HG03039 (cell line): ENCODE measurements at regions not wholly inside any gene's neighbourhood (a gene's known extent, or its start where the extent isn't known, plus 50 kb on each side); places are given as distances from the start of the nearest gene placed in this dataset.

Experiments
- ATAC-seq: cut with Tn5 transposase; IDR thresholded peaks from one replicate; pipeline ENCODE4 v1.9.1; 2021; ENCODE audit warnings: mild to moderate bottlenecking, moderate library complexity; ENCODE audit not compliant: unreplicated experiment

DNA sequence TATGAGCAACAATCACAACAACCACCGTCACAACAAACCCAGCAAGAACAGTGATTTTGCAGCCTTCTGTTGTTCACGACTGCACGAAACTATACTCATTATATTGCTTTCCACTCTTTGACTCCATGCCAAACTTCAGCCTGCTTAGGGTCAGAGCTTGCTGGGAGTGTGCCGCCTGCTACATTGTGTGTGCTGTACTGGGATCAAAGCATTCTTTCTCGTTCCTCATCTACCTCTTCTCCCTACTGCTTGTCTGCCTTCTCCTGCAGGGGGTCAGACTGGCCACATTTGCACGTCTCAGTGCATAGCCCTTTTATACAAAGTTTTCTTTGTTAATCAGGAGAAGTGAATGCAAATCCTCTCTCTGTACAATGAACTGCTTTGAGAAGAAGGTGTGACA lies 401.6 kb upstream of the CITED2 start:
- ATAC-seq, result no peak

DNA sequence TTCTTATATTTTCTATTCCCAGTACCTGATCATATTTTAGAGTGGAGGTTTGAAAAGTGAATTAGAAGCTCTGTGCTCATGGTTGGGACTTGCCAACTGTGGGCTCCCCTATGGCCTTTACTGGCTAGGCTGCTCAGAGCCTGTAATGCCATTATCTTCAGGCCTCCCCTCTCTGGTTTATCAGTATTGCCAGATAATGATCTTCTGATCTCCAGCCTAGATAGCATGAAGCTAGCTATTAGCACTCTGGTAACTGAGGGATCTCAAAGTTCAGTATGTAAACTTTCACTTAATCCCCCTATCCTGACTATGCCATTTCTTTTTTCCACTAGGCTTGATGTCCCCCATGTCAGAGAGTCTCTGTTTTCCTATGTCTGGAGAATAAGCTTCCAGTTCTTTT lies 393.7 kb upstream of the CITED2 start:
- no peak for ATAC-seq

DNA sequence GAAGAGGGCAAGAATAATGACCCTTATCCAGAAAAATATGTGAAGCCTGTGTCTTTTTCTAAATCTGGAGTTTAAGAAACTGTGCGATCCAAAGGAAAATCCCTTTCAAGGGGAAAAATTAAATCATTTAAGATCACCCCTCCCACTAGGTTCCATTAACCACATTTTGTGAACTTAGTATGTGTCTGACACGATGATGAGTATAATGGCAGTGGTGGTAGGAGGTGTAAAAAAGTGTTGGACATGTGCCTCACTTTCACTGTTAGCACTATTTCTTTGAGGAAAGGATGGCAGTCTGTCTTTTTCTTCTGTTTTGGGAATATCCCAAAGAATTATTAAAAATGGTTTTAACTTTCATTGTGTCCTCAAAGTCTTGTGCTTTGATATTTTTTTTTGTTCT lies 392.3 kb upstream of the CITED2 start:
- no peak for ATAC-seq

DNA sequence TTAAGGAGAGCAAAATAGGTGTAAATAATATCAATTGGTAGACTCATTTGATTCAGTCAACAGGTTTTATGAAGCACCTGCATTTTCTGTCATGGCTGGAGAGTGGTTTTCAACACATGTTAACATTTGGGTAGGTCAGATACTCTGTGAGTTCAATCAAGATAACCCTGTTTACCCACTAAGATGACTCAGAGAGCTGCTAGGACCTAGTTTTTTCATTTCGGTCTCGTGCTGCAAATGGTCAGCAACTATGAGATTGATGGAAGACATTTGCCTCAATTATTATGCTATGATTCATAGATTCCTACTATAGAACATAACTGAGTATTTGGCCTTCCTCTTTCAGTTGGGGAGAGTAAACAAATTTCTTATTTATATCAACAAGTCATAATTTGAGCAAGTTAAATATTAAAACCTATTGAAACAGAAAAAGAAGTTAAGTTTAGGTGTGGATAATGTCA lies 391.4 kb upstream of the CITED2 start:
- no peak for ATAC-seq

DNA sequence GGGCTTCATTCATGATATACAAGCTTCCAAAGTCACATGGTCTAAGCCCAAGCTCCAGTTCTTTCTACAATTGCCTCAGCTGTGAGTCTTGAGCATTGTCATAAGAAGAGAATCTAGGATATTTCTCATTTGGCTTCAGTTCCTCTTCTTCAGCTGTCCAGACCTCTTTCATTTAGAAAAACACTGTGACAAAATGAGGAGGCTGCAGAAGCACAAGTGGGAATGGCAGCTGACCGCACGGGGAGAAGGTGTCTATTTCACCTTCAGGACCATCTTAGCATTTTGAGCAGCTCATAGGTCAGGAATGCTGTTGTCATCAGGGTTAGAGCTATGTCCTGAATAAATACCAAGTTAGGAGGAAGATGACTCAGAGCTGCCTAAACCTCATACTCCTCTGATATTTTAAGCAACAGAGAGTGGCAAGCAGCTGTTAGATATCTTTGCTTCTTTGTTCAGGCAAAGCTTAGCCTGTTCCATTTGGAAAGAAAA lies 390.1 kb upstream of the CITED2 start:
- peak; percentile 81 for ATAC-seq

DNA sequence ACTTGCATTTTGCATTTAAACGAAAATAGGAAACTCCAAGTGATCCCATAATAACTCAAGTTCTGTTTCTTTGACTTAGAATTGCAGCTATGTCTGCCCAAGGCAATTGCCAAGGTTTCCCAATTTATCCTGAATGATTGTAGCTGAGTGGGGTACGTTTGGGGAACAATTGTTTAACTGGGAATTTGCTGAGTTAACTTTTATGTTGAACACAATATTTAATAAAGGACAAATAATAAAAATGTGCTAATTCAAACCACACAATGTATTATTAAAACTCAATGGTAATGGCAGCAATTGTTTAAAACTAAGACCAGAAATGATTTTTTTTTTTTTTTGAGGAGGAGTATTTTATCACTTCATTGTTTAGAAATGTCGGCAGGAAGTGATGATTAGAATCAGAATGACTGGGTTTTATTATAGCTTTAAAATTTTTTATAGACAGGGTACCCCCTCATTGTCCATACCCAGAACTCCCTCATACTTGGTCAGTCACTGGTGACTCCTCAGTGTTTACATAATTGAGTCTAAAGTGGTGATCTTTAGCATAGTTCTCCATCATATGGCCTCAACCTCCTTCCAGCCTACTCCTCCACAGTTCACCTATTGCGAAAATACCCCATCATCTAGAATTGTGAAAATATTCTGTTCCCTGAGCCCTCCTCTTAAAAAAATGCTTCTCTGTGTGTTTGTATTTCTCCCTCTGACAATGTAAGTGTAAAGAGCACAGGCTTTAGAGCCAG lies 389.2 kb upstream of the CITED2 start:
- ATAC-seq, result no peak

DNA sequence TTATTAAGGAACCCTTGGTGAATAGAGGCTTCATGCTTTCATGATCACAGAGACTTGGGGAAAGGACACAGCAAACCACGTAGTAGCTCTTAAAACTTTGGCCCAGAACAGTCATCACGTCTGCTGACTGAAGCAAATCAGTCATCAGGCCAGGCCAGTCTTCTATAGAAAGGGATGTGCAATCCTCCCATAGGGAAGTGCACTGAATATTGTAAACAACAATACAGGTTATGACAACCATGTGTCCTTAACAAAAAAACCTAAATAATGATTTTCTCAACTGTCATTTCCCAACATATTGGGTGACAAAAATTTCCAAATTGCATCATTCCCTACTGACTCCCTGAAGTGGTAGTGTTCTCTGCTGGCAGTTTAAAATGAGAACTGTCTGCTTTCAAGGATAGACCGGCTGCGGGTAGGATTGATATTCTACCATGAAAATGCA lies 388.2 kb upstream of the CITED2 start:
- ATAC-seq, result peak; percentile 38

DNA sequence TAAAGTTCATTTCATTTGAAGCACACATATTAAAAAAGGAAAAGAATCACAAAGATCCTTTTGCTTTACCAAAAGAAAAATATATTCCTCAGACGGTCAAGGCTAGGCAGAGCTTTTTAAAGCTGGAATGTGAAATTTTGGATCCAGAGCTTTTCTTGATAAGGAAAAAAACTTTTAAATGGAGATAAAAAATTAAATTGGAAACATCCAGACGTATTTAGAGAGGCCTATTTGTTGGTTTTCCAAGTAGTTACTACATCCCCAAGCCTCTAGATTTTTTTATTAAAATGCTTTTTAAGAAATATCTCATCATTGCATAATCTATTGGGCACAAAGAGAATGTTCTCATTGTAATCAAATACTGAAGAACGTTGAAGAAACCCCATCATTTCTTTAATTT lies 385.7 kb upstream of the CITED2 start:
- no peak for ATAC-seq

DNA sequence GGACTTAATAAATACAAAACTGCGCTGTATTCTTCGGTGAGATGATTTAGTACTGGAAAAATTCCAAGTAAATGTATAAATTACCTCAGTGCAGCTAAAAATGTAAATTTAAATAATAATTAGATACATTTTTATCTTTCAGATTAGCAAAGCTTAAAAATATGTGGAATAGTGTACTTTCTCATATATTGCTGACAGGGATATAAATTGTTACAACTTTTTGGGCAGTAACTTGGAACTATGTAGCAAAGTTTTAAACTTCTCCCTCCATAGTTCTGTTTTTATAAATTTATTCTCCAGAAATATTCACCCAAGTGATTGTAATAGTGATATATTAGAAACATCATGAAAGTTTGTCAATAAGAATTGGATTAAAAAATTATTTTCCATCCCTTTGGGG lies 384.6 kb upstream of the CITED2 start:
- no peak for ATAC-seq

DNA sequence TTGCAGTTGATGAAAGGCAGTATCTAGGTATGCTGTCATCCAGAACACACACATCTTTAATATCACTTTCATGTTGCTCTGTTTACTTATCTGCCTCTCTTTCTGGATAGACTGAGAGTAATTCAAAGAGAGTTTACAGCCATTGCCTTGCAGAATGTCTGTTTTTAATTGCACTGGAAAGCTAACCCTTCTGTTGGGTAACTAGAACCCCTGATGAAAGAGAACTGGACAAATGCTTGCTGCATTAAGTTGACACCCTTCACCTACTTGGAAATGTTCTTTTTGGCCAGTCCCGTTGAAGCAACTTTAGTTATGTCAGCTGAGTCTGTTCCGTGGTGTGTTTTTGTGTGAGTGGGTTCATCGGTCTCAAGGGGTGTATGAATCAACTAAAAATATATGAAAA lies 383.8 kb upstream of the CITED2 start:
- ATAC-seq, result no peak

DNA sequence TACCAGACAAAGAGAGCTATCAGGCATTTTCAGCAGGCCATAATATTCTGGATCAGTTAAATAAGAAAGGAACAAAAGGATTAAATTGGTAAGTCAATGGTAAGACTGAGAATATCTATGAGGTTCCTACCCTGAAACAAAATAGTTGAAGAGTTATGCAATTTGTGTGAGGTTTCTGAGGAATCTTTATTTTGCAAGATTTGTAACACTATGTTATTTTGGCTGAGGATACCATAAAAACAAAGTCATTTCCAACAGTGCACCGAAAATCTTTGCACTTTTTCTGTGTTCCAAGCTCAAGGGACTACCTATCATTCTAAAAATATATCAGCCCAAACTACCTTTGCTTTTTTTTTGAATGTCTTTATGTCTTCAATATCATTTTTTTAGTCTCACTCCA lies 383.3 kb upstream of the CITED2 start:
- no peak for ATAC-seq

DNA sequence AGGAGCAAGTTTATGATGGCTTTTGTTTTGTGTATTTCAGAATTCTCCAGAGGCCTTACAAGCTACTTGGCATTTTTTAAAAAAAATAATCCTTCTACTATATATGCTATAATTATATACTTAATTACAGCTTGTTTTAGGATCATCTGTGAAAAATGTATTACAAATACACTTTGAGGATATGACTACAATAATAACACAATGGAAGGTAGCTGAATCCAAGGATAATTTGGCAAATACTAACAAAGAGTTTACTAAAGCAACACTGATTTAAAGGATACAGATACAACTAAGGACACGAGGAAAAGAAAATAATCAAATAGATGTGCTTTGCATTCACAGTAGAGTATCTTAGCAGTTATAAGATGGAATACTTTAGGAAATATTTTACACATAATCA lies 381.9 kb upstream of the CITED2 start:
- ATAC-seq, result no peak

DNA sequence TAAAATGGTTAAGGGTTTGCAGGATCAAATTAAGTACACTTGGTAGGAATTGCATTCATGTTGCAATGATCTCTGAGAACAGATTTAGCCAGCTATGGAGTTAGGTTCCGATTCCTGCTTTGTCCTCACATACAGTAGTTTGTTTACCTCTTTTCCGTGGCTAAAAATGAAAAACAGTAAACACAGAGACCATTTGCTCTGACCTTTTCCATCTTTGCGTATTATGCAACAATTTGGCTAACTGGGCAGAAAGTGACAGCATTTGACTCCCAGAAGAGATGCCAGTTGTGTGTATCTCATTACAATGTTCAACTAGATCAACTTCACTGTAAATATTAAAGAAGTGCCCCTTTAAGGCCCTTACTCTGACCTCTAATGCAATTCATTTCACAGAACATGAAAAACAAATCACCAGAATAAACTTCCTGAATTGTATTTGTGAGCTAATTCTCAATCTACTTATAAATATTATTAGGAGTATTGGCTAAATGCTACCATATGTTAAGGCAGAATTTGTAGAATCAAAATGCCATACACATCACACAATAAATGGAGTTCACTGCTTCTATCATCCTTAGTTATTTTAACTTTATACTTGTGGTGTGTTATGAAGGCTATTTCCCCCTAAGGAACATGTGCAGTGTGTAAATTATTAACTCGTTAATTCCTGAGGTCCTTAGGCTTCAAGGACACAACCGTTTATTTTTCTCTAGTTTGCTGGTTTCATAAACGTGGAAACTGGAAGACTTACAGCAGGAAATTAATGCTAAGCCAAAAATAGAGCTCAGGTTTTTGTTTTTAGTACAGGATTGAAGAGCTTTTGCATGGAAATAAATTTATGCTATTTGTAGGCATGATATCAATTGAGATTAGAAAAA lies 380.7 kb upstream of the CITED2 start:
- ATAC-seq, result no peak

DNA sequence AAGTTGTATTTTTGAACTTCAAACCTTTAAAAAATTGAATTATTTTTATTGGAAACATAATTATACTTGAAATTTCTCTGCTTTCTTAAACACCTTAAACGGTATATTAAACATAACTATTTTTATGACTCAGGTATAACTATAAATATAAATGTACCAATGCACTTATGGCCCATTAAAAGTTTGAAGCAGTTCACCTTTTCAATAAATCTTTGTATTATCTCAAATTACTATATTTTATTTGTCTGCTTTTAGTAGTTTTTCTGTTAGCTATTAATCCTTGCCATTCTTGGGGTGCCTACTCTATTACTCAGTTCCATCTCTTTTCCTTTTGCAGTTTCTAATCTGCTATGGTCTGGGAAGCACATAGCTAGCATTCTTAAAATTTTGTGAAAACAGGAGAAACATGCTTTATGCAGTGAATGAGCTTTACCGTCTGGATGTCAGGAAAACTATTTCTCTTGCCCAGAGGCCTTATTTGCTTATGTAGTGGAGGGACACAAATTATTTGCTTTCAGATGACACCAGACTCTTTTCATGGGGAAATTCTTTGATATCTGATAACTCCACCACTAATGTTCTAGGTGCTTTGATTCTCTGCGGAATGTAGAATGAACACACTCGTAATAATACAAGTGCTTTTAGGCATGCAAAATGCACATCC lies 378.9 kb upstream of the CITED2 start:
- ATAC-seq, result no peak

DNA sequence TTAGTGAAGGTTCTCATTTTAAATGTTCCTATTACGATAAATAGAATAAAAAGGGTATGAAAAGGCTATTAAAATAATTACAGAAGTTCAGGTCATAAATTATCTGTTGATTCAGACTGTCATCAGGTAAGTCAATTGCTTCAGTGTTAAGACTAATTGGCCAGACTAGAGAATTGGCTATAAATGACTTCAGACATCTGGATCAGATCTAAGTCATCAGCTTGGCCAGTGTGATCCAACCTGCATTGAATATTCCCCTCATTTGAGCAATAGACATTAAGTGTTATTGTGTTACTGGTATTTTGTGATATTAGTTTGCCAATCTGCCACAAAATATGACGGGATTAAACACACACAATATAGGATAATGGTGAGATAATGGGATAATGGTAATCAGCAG lies 377.6 kb upstream of the CITED2 start:
- ATAC-seq, result no peak

DNA sequence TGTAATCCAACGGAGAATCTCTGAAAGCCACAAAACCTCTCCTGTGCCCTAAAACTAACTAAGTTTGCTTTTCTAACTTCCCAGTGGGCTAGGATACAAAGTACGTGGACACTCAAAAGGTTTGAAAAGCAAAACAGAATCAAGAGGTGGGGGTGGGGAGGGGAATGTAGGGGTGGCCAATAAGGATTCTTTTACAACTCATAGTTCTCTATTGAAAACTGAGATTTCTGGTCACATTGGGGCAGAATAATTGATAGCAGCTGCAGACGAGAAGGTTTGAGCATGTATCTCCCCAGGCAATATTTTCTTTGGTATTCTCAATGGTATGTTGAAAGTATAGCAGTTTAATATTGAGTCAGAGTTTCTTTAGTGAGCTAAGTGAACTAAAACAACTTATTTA lies 376.7 kb upstream of the CITED2 start:
- ATAC-seq, result no peak

DNA sequence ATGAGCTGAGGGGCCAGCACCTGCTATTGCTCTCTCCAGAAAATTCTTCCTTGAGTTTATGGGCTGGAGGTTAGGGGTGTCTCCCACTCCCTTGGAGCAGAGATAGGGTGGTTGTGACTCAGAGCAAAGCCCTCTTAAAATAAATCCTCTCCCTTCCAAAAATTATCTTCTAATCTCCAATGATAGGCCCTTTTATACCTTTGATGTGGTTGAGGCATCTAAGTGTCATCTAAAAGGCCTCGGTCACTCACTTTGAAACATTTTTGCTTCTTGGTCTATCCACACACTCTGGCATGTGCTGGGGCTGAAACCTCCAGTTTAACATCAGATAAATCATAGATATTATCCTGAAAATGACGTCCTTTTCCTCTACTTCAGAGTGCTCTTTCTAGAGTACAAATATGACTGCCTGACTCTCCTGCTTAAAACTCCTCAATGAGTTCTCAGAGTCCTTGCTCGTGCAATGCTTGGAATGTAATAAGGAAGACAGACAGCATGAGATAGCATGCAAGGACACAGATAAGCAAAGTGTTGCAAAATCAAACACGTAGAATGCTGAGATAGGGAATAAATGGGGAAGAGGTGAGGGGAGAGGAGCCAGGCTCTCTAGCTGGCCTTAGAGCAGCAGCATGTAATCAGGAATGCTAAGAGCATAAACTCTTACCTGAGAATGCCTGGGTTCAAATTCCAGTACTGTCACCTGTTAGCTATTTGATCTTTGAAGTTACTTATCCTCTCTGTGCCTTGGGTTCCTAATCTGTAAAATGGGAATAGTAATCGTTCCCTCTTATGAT lies 374.1 kb upstream of the CITED2 start:
- ATAC-seq, result no peak

DNA sequence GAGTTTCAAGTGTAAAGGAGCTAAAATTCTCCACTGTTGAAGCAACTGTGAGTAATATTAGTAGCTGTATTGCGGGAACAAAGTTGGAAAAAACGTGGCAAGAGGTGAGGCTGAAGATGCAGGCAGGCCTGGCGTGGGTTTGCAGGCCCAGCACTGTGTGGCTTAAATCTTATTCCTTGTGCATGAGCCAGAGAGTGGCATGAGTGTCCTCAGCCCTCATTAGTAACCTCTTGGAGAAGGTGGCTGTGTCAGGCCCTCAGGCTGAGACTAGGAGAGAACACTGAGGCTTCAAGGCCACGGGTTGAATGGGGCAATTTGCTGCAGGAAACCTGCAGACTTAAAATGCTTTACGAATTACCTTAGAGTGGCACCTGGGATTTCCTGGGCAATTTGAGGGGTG lies 372.7 kb upstream of the CITED2 start:
- ATAC-seq, result no peak

DNA sequence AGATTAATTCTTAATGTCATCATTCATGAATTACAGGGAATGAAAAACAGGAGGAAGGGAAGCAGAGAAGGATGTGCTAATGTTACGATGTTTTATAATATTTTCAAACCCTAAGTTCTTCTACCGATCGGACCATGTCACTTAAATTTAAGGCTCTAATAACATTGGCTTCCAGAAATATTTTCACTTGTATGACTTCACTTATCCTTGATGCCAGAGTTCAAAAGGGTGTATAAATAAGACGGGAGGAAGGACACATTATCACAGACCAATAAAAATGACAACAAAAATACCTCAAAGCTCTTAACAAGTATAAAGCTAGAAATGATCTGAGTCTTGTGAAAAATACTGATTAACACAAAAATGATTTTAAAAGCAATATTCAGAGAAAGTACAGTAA lies 370.4 kb upstream of the CITED2 start:
- ATAC-seq, result no peak

DNA sequence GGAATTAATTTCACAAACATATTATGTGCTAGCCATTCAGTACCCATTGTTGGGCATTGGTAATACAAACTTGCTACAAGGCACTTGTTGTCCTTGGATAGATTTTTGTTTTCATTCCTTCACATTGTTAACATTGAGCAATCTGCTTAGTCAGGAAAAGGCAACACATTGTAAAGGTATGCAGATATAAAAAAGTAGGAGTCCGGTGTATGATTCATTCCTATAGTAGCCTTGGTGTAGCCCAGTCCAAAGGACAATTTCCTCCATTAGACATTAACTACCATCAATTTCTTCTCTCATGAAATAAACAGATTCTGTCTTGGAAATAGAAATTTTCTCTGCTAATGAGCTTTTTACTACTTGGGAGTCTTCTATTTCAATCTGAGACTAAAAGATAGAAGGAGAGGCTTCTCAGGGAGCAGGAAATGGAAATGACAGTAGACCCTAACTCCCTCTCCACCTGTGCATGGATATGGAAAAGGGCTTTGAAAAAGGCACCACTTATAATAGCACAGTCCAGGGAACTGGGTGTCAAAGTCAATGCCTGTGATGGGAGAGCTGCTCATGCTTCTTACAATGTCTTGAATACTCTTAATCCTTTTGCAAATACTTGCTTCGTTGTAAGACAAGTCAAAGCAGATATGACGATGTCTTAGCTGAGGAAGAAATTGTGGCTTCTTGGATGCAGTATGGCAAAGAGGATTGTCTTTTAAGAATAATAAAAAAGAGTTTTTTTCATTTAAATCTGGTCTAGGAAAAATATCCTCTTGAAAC lies 369.4 kb upstream of the CITED2 start:
- no peak for ATAC-seq
